ENCODE measurements at regions not wholly inside any gene's neighbourhood (a gene's known extent, or its start where the extent isn't known, plus 50 kb on each side); places are given as distances from the start of the nearest gene placed in this dataset.

DNA sequence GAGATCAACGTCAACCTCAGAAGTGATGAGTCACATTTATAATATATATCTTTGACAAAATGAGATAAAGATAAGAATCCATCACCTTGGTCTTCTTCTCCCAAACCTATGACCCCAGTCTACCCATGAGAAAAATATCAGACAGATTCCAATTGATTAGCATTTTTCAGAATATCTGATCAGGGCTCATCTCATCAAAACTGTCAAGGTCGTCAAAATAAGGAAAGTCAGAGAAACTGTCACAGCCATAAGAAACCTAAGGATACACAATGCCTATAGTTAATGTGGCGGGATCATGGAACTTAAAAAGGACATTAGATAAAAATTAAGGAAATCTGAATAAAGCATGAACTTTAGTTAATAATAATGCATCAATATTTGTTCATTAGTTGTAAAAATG lies 374.1 kb downstream of the FAT4 start:
- H3K9me3 Mint-ChIP-seq = no peaks in the 10 kb centered on the region
- no peak overlapping the region for H3K4me3 Mint-ChIP-seq
- H3K27me3 Mint-ChIP-seq = no peaks in the 10 kb centered on the region
- no peak for ATAC-seq (replicated peaks)
- no peaks in the 10 kb centered on the region for H3K36me3 Mint-ChIP-seq (ENCODE audit: low read depth)
- H3K4me1 Mint-ChIP-seq = no peaks in the 10 kb centered on the region
- H3K27ac Mint-ChIP-seq = no peak overlapping the region

- H3K4me1 Mint-ChIP-seq = no peaks in the 10 kb centered on the region
- H3K27me3 Mint-ChIP-seq = no peaks in the 10 kb centered on the region
- no peak for ATAC-seq (replicated peaks)
- no peaks in the 10 kb centered on the region for H3K9me3 Mint-ChIP-seq
- no peaks in the 10 kb centered on the region for H3K36me3 Mint-ChIP-seq (ENCODE audit: low read depth)
- no peak overlapping the region for H3K27ac Mint-ChIP-seq
- H3K4me3 Mint-ChIP-seq = no peak overlapping the region
These were observed 375.1 kb downstream of the FAT4 start for GRCh38 chr4:125689805-125690204.

- H3K36me3 Mint-ChIP-seq (ENCODE audit: low read depth) = no peaks in the 10 kb centered on the region
- ATAC-seq (replicated peaks) = no peak
These were observed 378.5 kb downstream of the FAT4 start for GRCh38 chr4:125693228-125693627.

GRCh38 chr4:125702406-125702805 lies 387.7 kb downstream of the FAT4 start:
- no peaks in the 10 kb centered on the region for H3K4me1 Mint-ChIP-seq
- H3K9me3 Mint-ChIP-seq = peaks cover 3% of the 10 kb centered on the region
- H3K36me3 Mint-ChIP-seq (ENCODE audit: low read depth) = no peaks in the 10 kb centered on the region
- no peak overlapping the region for H3K4me3 Mint-ChIP-seq
- H3K27me3 Mint-ChIP-seq = no peaks in the 10 kb centered on the region
- H3K27ac Mint-ChIP-seq = no peak overlapping the region
- ATAC-seq (replicated peaks) = no peak

More at GRCh38 chr4:125693228-125693627, 378.5 kb downstream of the FAT4 start:
- peaks cover 6% of the 10 kb centered on the region for H3K9me3 Mint-ChIP-seq
- no peak overlapping the region for H3K27ac Mint-ChIP-seq
- H3K27me3 Mint-ChIP-seq = no peaks in the 10 kb centered on the region
- no peak overlapping the region for H3K4me3 Mint-ChIP-seq
- H3K4me1 Mint-ChIP-seq = no peaks in the 10 kb centered on the region

GRCh38 chr4:125703443-125703842 lies 388.7 kb downstream of the FAT4 start:
- Mint-ChIP-seq H3K9me3 (peaks cover 6% of the 10 kb centered on the region), H3K36me3 (ENCODE audit: low read depth) (no peaks in the 10 kb centered on the region), H3K4me3 (no peak overlapping the region), H3K27ac (no peak overlapping the region), H3K4me1 (no peaks in the 10 kb centered on the region), H3K27me3 (no peaks in the 10 kb centered on the region)
- no peak for ATAC-seq (replicated peaks)

DNA sequence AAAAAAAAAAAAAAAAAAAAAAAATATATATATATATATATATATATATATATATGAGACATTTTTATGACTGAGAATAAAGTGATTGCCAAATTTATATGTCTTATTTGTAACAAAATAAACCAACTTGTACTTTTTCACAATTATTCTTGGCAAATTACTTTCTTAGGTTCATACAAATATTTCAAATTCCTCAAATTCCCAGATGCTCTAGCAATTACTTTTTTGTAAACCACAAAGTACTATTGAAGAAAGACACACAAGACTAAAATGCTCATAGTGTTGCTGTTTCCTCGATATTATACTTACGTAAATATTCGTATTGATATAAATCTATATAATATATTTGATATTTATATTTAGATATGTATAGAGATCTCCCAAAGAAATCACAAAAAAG lies 390.0 kb downstream of the FAT4 start:
- H3K27ac Mint-ChIP-seq = no peak overlapping the region
- H3K4me1 Mint-ChIP-seq = no peaks in the 10 kb centered on the region
- H3K27me3 Mint-ChIP-seq = no peaks in the 10 kb centered on the region
- no peak overlapping the region for H3K4me3 Mint-ChIP-seq
- peaks cover 6% of the 10 kb centered on the region for H3K9me3 Mint-ChIP-seq
- ATAC-seq (replicated peaks) = no peak
- H3K36me3 Mint-ChIP-seq (ENCODE audit: low read depth) = no peaks in the 10 kb centered on the region

- Mint-ChIP-seq H3K4me3 (no peak overlapping the region), H3K36me3 (ENCODE audit: low read depth) (no peaks in the 10 kb centered on the region), H3K27me3 (no peaks in the 10 kb centered on the region), H3K27ac (no peak overlapping the region), H3K9me3 (peaks cover 6% of the 10 kb centered on the region), H3K4me1 (no peaks in the 10 kb centered on the region)
- no peak for ATAC-seq (replicated peaks)
These were observed 390.9 kb downstream of the FAT4 start for GRCh38 chr4:125705681-125706080.

GRCh38 chr4:125707397-125707796 lies 392.6 kb downstream of the FAT4 start:
- no peaks in the 10 kb centered on the region for H3K27me3 Mint-ChIP-seq
- H3K4me1 Mint-ChIP-seq = no peaks in the 10 kb centered on the region

GRCh38 chr4:125710766-125711165 lies 396.0 kb downstream of the FAT4 start:
- Mint-ChIP-seq H3K27me3 (no peaks in the 10 kb centered on the region), H3K27ac (no peak overlapping the region), H3K4me1 (no peaks in the 10 kb centered on the region), H3K4me3 (no peak overlapping the region), H3K9me3 (peaks cover 6% of the 10 kb centered on the region), H3K36me3 (ENCODE audit: low read depth) (no peaks in the 10 kb centered on the region)
- ATAC-seq (replicated peaks) = no peak

More at GRCh38 chr4:125707397-125707796, 392.6 kb downstream of the FAT4 start:
- peaks cover 3% of the 10 kb centered on the region for H3K9me3 Mint-ChIP-seq
- no peaks in the 10 kb centered on the region for H3K36me3 Mint-ChIP-seq (ENCODE audit: low read depth)
- no peak for ATAC-seq (replicated peaks)
- no peak overlapping the region for H3K4me3 Mint-ChIP-seq
- H3K27ac Mint-ChIP-seq = no peak overlapping the region

GRCh38 chr4:125714049-125714448 lies 399.3 kb downstream of the FAT4 start:
- no peak for ATAC-seq (replicated peaks)
- Mint-ChIP-seq H3K36me3 (ENCODE audit: low read depth) (no peaks in the 10 kb centered on the region), H3K27ac (no peak overlapping the region), H3K4me3 (no peak overlapping the region), H3K4me1 (no peaks in the 10 kb centered on the region), H3K9me3 (peaks cover 3% of the 10 kb centered on the region), H3K27me3 (no peaks in the 10 kb centered on the region)

GRCh38 chr4:125714845-125715244 lies 400.1 kb downstream of the FAT4 start:
- Mint-ChIP-seq H3K4me1 (no peaks in the 10 kb centered on the region), H3K27me3 (no peaks in the 10 kb centered on the region), H3K27ac (no peak overlapping the region), H3K36me3 (ENCODE audit: low read depth) (no peaks in the 10 kb centered on the region), H3K4me3 (no peak overlapping the region), H3K9me3 (peaks cover 3% of the 10 kb centered on the region)
- ATAC-seq (replicated peaks) = no peak

GRCh38 chr4:125719987-125720386 lies 405.2 kb downstream of the FAT4 start:
- H3K27ac Mint-ChIP-seq = no peak overlapping the region

DNA sequence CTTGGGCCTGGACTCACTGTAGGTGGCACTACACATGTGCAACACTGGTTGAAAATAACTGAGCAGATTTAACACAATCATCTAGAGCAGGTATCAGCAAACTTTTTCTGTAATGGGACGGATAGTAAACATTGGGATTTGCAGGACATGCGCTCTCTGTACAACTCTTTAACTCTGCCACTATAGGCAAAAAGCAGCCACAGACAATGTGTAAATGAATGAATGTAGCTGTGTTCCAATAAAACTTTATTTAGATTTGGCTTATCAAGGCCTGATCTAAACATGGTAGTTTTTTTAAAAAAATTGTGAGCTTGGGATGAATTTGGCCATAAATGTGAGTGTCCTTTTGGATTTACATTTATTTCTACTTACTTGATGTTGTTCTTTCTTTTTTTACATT lies 407.3 kb downstream of the FAT4 start:
- no peak overlapping the region for H3K4me3 Mint-ChIP-seq
- no peaks in the 10 kb centered on the region for H3K27me3 Mint-ChIP-seq
- H3K9me3 Mint-ChIP-seq = peaks cover 3% of the 10 kb centered on the region
- no peaks in the 10 kb centered on the region for H3K4me1 Mint-ChIP-seq
- H3K27ac Mint-ChIP-seq = no peak overlapping the region
- H3K36me3 Mint-ChIP-seq (ENCODE audit: low read depth) = no peaks in the 10 kb centered on the region
- ATAC-seq (replicated peaks) = no peak

More at GRCh38 chr4:125719987-125720386, 405.2 kb downstream of the FAT4 start:
- Mint-ChIP-seq H3K9me3 (no peaks in the 10 kb centered on the region), H3K27me3 (no peaks in the 10 kb centered on the region), H3K4me3 (no peak overlapping the region), H3K4me1 (no peaks in the 10 kb centered on the region), H3K36me3 (ENCODE audit: low read depth) (no peaks in the 10 kb centered on the region)
- no peak for ATAC-seq (replicated peaks)

DNA sequence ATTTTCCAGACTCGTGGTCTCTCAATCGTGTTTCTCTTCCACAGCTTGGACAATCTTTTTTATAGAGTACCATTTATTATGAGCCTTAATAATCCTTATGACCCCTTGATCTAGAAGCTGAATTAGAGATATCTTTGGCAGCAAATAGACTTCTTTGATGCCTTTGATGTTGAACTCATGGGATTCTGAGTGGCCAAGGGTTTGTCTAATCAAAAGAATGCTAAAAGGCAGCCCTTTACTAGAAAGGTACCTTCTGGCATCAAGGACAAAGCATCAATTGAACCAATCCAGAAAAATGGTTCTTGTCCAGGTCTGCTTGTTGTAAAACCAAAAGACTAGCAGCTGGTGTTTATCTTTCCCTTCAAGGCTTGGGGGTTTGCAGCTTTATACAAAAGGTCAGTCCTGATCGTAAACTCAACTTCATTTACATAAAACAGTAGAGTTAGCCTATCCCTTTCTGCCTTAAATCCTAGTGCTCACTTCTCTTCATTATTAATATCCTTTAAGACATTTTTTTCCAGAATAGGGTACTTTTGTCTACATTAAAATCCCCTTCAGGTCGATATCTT lies 411.3 kb downstream of the FAT4 start:
- Mint-ChIP-seq H3K36me3 (ENCODE audit: low read depth) (no peaks in the 10 kb centered on the region), H3K27me3 (no peaks in the 10 kb centered on the region), H3K9me3 (peaks cover 8% of the 10 kb centered on the region), H3K4me1 (no peaks in the 10 kb centered on the region), H3K27ac (no peak overlapping the region), H3K4me3 (no peak overlapping the region)
- ATAC-seq (replicated peaks) = no peak

- no peaks in the 10 kb centered on the region for H3K36me3 Mint-ChIP-seq (ENCODE audit: low read depth)
- H3K4me1 Mint-ChIP-seq = no peaks in the 10 kb centered on the region
- no peak overlapping the region for H3K4me3 Mint-ChIP-seq
- peaks cover 9% of the 10 kb centered on the region for H3K9me3 Mint-ChIP-seq
- ATAC-seq (replicated peaks) = no peak
- no peaks in the 10 kb centered on the region for H3K27me3 Mint-ChIP-seq
- no peak overlapping the region for H3K27ac Mint-ChIP-seq
These were observed 413.2 kb downstream of the FAT4 start for GRCh38 chr4:125727931-125728330.

GRCh38 chr4:125728568-125728967 lies 413.8 kb downstream of the FAT4 start:
- Mint-ChIP-seq H3K27me3 (no peaks in the 10 kb centered on the region), H3K9me3 (peaks cover 15% of the 10 kb centered on the region), H3K4me3 (no peak overlapping the region), H3K36me3 (ENCODE audit: low read depth) (no peaks in the 10 kb centered on the region), H3K27ac (no peak overlapping the region), H3K4me1 (no peaks in the 10 kb centered on the region)
- ATAC-seq (replicated peaks) = no peak
